Effector memory CD4-positive, alpha-beta T cell (primary cell): ENCODE measurements at regions not wholly inside any gene's neighbourhood (a gene's known extent, or its start where the extent isn't known, plus 50 kb on each side); places are given as distances from the start of the nearest gene placed in this dataset.

Experiments
- DNase-seq, 3 donors: peaks; one replicate each; pipeline ENCODE4 v3.0.0-alpha.2; 2020
- H3K27ac ChIP-seq: 2 replicates; pipeline ENCODE4 v1.7.0; 2013; ENCODE audit warnings: mild to moderate bottlenecking, low read length, moderate library complexity; ENCODE audit not compliant: insufficient read depth, poor library complexity, severe bottlenecking
- H3K27me3 ChIP-seq: replicated peaks from 2 replicates; pipeline ENCODE4 v1.7.0; 2013; ENCODE audit warnings: mild to moderate bottlenecking, low read length; ENCODE audit not compliant: insufficient read depth, control insufficient read depth, poor library complexity, severe bottlenecking
- H3K36me3 ChIP-seq: 2 replicates; pipeline ENCODE4 v1.7.0; 2013; ENCODE audit warnings: mild to moderate bottlenecking, low read length, moderate library complexity; ENCODE audit not compliant: control insufficient read depth, insufficient read depth
- H3K4me1 ChIP-seq: 2 replicates; pipeline ENCODE4 v1.7.0; 2013; ENCODE audit warnings: low read length, mild to moderate bottlenecking; ENCODE audit not compliant: control insufficient read depth, insufficient read depth, poor library complexity, severe bottlenecking
- H3K4me3 ChIP-seq: 2 replicates; pipeline ENCODE4 v1.7.0; 2013; ENCODE audit warnings: low read length, low read depth, mild to moderate bottlenecking; ENCODE audit not compliant: insufficient read depth, poor library complexity, severe bottlenecking
- H3K9me3 ChIP-seq: 2 replicates; pipeline ENCODE4 v1.7.0; 2013; ENCODE audit warnings: mild to moderate bottlenecking, low read length, moderate library complexity; ENCODE audit not compliant: control insufficient read depth

DNA sequence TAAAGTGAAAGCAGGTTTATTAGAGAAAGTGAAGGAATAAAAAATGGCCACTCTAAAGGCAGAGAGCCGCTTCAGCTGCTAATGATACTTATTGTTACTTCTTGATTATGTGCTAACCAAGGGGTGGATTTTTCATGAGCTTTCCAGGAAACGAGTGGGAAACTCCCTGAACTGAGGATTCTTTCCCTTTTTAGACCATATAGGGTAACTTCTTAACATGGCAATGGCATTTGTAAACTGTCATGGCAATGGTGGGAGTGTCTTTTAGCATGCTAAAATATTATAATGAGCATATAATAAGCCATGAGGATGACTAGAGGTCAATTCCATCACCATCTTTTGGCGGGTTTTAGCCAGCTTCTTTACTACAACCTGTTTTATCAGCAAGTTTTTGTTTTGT lies 890.0 kb downstream of the UQCRFS1 start:
- H3K27me3 ChIP-seq, result no peaks in the 10 kb centered on the region
- H3K36me3 ChIP-seq, result no peaks in the 10 kb centered on the region
- no peak overlapping the region for H3K4me3 ChIP-seq
- no peaks in the 10 kb centered on the region for H3K9me3 ChIP-seq
- H3K4me1 ChIP-seq, result no peaks in the 10 kb centered on the region
- no peak overlapping the region for H3K27ac ChIP-seq
- no peak for DNase-seq

DNA sequence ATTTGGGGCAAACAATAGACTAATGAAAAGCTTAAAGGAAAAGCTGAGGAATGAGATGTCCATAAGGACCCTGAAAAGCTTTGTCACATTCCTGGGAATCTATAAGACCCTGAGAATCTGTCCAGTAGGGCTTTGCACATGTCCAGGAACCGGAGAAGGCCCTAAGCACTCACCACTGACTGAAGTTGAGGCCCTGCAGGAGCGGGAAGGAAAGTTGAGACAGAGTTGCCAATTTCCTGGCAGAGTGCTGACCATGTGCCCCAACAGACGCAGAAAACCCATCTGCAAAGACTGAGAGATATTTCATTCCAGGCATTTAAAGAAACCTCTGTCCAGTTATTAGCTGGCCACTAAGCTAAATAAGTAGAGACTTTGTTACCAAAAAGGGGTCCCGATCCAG lies 890.5 kb downstream of the UQCRFS1 start:
- Histone ChIP-seq H3K27me3 (no peaks in the 10 kb centered on the region), H3K36me3 (no peaks in the 10 kb centered on the region), H3K9me3 (no peaks in the 10 kb centered on the region), H3K4me1 (no peaks in the 10 kb centered on the region), H3K27ac (no peak overlapping the region), H3K4me3 (no peak overlapping the region)
- no peak for DNase-seq

DNA sequence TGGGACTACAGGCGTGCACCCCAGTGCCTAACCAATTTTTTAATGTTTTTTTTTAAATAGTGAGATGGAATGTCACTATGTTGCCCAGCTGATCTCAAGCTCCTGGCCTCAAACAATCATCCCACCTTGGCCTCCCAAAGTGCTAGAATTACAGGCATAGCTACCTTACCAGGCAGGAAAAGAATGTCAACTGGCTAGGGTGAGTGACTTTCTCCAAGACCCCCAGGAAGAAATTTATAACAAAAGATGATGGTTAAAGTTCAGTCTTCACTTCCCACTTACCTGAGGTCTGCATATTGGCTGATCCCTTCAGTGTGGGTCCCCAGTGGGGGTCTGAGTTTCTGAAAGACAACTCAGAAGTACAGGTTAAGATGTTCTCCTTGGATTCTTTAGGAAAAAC lies 893.0 kb downstream of the UQCRFS1 start:
- Histone ChIP-seq H3K27ac (no peak overlapping the region), H3K27me3 (no peaks in the 10 kb centered on the region), H3K4me1 (no peaks in the 10 kb centered on the region), H3K4me3 (no peak overlapping the region), H3K36me3 (no peaks in the 10 kb centered on the region), H3K9me3 (no peaks in the 10 kb centered on the region)
- no peak for DNase-seq

DNA sequence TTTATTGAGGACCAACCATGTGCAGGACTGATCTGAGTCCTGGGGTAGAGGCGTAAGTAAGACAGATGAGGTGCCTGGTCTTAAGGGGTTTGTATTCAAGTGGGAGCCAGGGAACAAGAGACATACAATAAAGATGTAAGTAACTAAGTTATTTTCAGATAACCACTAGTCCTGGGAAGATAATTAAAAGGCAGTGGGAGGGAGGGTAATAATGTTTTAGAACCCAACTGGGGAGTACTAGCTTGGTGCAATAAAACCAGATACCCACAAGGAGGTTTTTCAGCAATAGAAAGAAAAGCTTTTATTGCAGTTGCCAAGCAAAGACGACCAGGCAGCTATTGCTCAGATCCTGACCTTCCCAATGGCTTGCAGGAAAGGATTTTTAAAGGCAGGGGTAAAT lies 893.7 kb downstream of the UQCRFS1 start:
- DNase-seq, result no peak
- Histone ChIP-seq H3K4me1 (no peaks in the 10 kb centered on the region), H3K4me3 (no peak overlapping the region), H3K27me3 (no peaks in the 10 kb centered on the region), H3K9me3 (no peaks in the 10 kb centered on the region), H3K27ac (no peak overlapping the region), H3K36me3 (no peaks in the 10 kb centered on the region)

DNA sequence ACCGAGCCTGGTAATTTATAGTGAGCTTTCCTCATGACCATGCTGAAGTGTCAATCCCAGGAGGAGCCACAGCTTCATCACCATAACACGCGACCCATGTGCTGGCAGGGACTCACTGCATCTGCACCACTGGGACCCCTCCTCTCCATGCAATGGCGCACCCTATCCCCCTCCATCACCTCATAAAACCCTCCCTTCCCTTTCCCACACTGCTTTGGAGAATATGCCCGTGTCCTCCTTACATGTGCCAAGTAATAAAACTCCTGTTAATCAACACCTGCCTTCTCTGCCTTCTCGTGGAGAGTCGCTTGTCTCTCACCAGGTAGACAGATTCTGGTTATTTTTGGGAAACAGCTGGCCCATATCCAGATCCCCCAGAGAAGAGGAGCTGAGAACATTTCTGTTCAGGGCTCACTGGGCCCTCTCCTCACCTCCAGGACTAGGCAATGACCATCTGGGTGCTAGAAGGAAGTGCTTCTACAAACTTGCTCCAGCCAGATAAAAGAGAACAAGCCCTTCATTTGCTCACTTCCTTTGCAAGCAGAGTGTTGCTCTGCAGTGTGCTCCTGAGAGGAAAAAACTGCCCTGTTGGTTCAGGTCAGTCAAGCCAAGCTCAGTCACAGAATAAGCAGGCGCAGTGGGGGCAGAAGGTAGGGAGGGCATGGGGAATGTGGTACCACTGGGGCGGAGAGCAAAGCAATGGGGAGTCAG lies 894.3 kb downstream of the UQCRFS1 start:
- Histone ChIP-seq H3K27me3 (no peaks in the 10 kb centered on the region), H3K36me3 (no peaks in the 10 kb centered on the region), H3K9me3 (no peaks in the 10 kb centered on the region), H3K4me3 (no peak overlapping the region), H3K27ac (no peak overlapping the region), H3K4me1 (no peaks in the 10 kb centered on the region)
- no peak for DNase-seq

DNA sequence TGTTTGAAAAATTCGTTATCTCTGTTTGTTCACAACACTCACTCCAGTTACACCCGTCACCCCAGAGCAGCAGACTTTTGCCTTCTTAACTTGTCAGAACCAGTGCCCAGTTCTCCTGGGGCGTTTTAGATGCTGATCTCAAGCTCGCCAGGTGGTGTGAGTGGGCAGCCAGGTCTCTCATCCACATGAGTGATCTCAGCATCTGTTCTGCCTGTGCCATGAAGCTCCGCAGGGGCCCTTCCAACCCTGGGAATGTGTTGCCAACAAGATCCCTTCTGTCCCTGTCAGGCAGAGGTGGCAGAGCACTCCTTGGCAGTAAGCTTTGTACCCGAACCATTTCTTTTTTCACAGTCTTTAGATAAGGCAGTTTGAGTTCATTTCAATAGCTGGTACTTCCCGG lies 896.5 kb downstream of the UQCRFS1 start:
- DNase-seq, result no peak
- Histone ChIP-seq H3K36me3 (no peaks in the 10 kb centered on the region), H3K4me3 (no peak overlapping the region), H3K27ac (no peak overlapping the region), H3K4me1 (no peaks in the 10 kb centered on the region), H3K27me3 (no peaks in the 10 kb centered on the region), H3K9me3 (no peaks in the 10 kb centered on the region)

DNA sequence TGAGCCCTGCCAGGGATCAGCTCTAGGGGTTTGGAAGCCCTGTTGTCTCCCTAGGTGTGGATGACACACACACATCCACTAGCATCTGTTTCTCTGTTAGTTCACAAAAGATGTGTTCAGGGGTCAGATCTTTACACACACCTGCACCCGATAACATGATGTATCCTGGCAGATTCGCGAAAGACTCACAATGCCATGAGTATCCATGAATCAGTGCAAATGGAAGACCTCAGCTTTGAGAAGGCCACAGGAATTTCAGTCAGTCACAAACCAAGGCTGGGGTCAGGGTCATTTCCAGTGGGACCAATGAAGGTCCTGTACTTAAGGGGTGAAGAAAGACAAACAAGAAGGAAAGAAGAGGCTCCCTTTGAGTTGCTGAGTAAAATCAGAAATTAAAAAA lies 898.2 kb downstream of the UQCRFS1 start:
- Histone ChIP-seq H3K27me3 (no peaks in the 10 kb centered on the region), H3K9me3 (no peaks in the 10 kb centered on the region), H3K27ac (no peak overlapping the region), H3K4me3 (no peak overlapping the region), H3K4me1 (no peaks in the 10 kb centered on the region), H3K36me3 (no peaks in the 10 kb centered on the region)
- DNase-seq, result no peak

DNA sequence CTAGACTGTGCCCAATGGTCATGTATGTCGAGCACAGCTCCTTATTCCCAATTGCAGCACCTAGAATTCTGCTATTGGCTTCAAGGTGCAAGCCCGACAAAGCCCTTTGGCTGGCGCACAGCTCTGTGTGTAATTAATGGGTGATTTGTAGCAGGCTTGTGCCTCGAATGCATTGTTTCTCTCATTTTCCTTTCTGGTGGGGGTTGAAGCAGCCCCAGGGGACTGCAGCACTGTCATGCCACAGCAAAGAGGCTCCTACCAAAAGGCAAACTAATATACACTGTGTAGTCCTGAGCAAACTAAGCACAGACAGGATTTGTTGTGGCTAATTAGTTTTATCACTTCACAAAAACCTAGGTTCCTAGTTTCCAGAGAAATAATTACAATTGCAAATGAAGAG lies 898.7 kb downstream of the UQCRFS1 start:
- DNase-seq, result no peak
- Histone ChIP-seq H3K4me1 (no peaks in the 10 kb centered on the region), H3K4me3 (no peak overlapping the region), H3K27me3 (no peaks in the 10 kb centered on the region), H3K27ac (no peak overlapping the region), H3K36me3 (no peaks in the 10 kb centered on the region), H3K9me3 (no peaks in the 10 kb centered on the region)

DNA sequence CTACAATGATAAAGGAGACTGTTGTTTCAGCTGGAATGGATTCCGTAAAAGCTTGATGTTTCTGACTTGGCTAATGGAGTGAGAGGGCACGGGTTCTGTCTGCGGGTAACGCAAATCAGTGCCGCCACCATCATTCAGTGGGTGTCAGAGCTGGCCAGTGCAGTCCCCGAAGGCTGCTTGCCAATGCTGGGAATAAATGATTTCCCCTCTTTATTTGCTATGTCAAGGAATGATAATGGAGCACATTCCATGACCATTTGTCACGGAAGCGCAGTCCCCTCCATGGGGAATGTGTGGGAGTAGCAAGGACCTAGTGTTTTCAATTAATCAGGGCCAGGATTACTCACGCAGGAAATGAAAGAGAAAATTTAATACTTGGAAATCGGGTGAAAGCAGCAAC lies 899.3 kb downstream of the UQCRFS1 start:
- no peaks in the 10 kb centered on the region for H3K36me3 ChIP-seq
- H3K4me1 ChIP-seq, result no peaks in the 10 kb centered on the region
- no peaks in the 10 kb centered on the region for H3K9me3 ChIP-seq
- no peak overlapping the region for H3K27ac ChIP-seq
- DNase-seq, result no peak
- H3K27me3 ChIP-seq, result no peaks in the 10 kb centered on the region
- H3K4me3 ChIP-seq, result no peak overlapping the region

DNA sequence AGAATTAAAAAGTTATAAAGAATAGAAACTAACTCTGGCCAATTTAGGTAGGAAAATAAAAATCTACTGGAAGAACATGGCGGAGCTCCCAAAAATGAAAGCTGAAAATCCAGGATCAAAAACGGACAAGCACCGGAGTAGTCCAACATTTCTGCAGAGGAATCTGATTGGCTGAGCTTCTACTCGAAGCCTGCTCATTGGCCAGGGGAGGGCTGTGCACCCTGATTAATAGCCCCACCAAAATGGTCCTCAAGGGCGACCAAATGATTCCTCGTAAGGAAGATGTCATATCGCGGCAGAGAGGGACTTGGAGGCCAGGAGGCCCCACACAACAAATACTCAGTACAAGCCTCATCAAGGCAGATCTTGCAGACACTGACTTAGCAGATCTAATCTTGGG lies 900.7 kb downstream of the UQCRFS1 start:
- H3K27me3 ChIP-seq, result no peaks in the 10 kb centered on the region
- no peaks in the 10 kb centered on the region for H3K36me3 ChIP-seq
- H3K9me3 ChIP-seq, result no peaks in the 10 kb centered on the region
- no peak overlapping the region for H3K4me3 ChIP-seq
- no peak overlapping the region for H3K27ac ChIP-seq
- H3K4me1 ChIP-seq, result no peaks in the 10 kb centered on the region
- DNase-seq, result no peak
